H54 (cell line): ENCODE measurements at regions not wholly inside any gene's neighbourhood (a gene's known extent, or its start where the extent isn't known, plus 50 kb on each side); places are given as distances from the start of the nearest gene placed in this dataset.

Source experiments
- DNase-seq: peaks from one replicate; pipeline ENCODE4 v3.0.0; 2011; ENCODE audit warnings: low spot score, mixed read lengths; ENCODE audit not compliant: insufficient read length
- FAIRE-seq: peaks from 3 replicates; lab custom pipeline; 2011; peaks lifted over from hg19 to GRCh38; lab: Jason Lieb, UNC
- POLR2A ChIP-seq: IDR thresholded peaks from 2 replicates; pipeline ENCODE4 v1.6.1; 2011; ENCODE audit warnings: low read depth, mild to moderate bottlenecking, low read length

- no peak for TF ChIP-seq POLR2A
- FAIRE-seq (no peak), DNase-seq (no peak)
These were observed 318.2 kb downstream of the WDR11 start for GRCh38 chr10:121169406-121169805.

DNA sequence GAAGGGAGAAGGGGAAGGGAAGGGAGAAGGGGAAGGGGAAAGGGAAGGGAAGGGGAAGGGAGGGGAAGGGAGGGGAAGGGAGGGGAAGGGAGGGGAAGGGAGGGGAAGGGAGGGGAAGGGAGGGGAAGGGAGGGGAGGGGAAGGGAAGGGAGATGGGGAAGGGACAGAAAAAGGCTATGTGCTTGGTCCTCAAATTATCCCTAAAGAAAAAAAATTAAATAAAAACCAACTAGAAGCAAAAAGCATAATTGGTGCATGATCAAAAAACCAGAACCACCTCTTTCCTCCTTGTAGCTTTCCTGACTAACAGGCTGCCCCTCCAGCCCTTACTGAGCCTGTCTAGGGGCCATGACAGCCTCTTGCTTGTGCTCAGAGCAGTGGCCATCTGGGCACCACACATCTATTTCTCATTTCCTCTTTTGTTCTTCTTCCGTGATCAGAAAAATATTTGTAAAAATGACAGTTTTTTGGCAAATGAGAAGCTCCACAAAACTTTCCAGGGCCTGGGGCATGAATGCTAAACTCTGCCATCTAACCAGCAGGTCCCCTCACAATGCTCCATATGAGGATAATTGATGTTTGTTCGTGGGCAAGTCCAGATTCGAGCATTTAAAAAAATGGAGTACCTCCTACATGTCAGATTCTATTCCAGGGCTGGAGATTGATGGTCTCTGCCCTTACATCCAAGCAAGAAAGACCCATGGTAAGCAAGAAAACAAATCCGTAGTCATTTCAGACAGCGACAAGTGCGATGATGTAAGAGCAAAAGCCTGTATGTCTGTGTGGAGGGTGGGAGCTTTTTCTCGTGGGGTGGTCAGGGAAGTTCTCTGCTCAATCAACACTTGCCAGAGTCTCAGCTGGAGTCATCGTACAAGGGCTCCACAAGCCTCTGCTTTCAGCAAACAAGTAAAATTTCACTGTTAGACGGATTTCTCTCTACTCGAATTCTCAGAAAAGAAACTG lies 320.9 kb downstream of the WDR11 start:
- DNase-seq (no peak), FAIRE-seq (no peak)
- TF ChIP-seq POLR2A: no peak

- no peak for FAIRE-seq
- TF ChIP-seq POLR2A: no peak
- no peak for DNase-seq
These were observed 327.8 kb downstream of the WDR11 start for GRCh38 chr10:121179006-121179405.

GRCh38 chr10:121182219-121182618 lies 331.1 kb downstream of the WDR11 start:
- DNase-seq (no peak), FAIRE-seq (no peak)
- TF ChIP-seq POLR2A: no peak

GRCh38 chr10:121183236-121183635 lies 332.1 kb downstream of the WDR11 start:
- TF ChIP-seq POLR2A: no peak
- FAIRE-seq: no peak
- no peak for DNase-seq

GRCh38 chr10:121183707-121184106 lies 332.5 kb downstream of the WDR11 start:
- no peak for TF ChIP-seq POLR2A
- DNase-seq (no peak), FAIRE-seq (no peak)

DNA sequence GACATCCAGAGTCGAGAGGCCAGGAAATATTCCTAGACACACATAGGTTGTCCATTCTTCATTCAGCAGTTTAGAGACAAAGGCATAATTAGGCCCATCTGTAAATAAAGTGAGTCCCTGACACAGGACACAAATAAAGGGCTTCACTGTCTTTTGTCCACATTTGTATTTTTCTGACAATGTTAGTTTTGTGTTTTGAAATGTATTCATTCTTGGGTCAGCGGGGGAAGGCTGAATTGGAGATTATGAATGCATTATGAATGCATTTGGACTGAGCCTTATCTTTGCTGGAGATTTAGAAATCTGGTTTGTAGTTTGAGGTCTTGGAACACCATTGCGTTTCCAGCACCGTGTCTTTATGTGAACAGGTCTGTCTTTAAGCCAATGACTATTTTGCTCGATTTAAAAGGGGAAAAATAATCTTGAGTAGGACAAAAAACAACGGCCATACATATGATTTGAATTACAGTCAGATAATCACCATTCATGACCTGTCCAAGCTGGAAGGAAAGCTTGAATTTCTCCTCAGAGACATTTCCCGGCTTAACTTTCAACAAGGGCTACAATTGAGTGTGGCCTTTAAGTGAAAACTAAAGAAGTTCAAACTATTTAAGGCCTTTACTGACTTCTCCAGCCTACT lies 334.8 kb downstream of the WDR11 start:
- DNase-seq: no peak
- FAIRE-seq: no peak
- no peak for TF ChIP-seq POLR2A

DNA sequence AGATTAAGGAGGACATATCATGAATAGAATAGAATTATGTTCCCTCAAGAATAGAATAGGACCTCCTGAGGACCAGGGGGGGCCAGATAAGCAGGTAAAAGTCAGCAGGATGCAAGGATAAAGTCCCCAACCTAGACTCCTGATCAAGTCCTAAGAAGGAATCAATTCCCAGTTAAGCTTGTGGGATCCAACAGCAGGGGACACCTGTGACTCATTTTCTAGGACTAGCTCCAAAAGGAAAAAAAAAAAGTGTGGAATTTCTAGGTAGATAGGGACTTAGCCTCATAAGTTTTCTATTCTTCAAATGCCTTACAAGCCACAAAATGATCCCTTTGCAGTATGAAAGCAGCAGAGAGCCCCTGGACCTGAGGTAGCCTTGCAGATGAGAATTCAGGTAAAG lies 336.2 kb downstream of the WDR11 start:
- no peak for FAIRE-seq
- DNase-seq: no peak

DNA sequence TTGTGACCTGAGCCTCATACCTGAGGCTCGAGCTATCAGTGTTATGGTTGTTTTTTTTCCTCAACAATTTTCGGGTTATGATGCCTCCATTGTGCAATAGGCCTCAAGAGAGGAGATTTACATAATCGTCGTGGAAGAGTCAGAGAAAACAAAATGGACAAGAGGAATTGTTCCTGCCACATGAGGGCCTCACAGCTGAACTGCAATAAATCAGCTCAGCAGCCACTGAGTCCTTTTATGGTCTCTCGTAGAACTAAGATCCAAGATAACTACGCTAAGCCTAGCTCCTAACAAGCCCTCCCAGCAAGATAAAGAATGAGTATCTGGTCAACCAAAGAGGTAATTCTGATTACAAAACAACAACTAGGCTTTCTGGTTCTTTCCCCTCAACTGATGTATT lies 336.8 kb downstream of the WDR11 start:
- FAIRE-seq: no peak
- TF ChIP-seq POLR2A: no peak

More for the DNA sequence above, 336.2 kb downstream of the WDR11 start:
- no peak for TF ChIP-seq POLR2A

DNA sequence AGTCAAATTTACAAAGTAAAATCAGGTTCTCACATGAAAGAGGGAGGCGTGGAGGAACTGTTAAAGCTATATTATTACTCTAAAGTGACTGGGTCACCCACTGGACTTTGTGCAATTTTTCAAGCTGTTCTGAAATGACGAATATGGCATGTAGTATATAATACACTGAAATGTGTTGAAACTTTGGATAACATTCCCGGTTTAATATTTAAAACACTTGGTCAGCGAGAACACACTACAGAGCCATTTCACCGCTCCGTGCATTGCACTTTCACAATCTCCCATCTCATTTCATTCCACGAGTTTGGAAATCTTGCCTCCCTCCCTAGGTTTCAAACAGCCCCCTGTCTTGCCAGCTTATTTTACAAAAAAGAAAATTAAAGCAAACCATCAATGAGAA lies 337.9 kb downstream of the WDR11 start:
- FAIRE-seq: no peak
- TF ChIP-seq POLR2A: no peak
- no peak for DNase-seq

More for the DNA sequence above, 336.8 kb downstream of the WDR11 start:
- DNase-seq: no peak

GRCh38 chr10:121194696-121195523 lies 343.7 kb downstream of the WDR11 start:
- FAIRE-seq (no peak), DNase-seq (no peak)
- no peak for TF ChIP-seq POLR2A

DNA sequence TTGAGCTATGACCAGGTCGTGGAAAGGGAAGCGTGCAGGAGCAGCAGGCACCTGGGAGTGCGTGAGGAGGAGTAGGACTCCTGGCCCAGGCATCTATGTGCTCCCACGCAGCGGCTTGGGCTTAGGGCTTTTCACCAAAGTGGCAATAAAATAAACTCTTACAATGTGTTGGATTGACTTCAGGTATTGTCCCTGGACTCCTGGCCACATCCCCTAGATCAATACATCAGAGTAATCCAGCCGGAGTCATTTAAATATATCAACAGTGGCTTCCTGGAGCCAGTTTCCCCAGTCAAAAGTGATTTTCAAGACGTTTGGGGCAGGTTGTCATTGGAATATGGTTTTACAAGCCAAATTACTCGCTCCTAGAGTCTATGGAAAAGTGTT lies 344.4 kb downstream of the WDR11 start:
- DNase-seq (no peak), FAIRE-seq (no peak)
- TF ChIP-seq POLR2A: no peak

GRCh38 chr10:121199081-121199480 lies 347.9 kb downstream of the WDR11 start:
- no peak for TF ChIP-seq POLR2A
- no peak for DNase-seq
- no peak for FAIRE-seq

DNA sequence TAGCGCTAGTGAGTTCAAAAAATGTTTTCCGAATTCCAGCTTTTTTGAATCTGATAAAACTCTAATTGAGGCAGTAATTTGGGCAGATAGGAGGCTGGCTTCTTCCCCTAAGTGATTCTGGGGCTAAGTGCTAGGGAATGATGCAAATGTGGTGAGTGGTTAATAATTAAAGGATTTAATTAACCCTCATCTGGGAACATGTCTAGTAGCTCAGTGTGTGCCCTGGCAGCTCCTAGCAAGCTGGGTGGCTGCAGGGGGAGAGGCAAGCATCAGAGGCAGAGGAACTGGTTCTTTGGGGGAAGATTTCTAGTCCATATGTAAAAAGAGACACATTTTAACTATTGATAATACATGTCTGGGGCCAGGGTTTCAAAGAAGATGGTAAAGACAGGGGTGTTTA lies 354.5 kb downstream of the WDR11 start:
- FAIRE-seq: no peak
- TF ChIP-seq POLR2A: no peak
- DNase-seq: no peak
